NCI-H510A (cell line): ENCODE measurements at regions not wholly inside any gene's neighbourhood (a gene's known extent, or its start where the extent isn't known, plus 50 kb on each side); places are given as distances from the start of the nearest gene placed in this dataset.

Experiments
- DNase-seq: peaks from one replicate; lab custom pipeline; 2025; lab: John Stamatoyannopoulos, UW

- DNase-seq, result no peak
These were observed 146.3 kb upstream of the RGMA start for GRCh38 chr15:93235269-93235668.

- no peak for DNase-seq
These were observed 144.7 kb upstream of the RGMA start for GRCh38 chr15:93233710-93234109.

- no peak for DNase-seq
These were observed 143.8 kb upstream of the RGMA start for GRCh38 chr15:93232845-93233244.

- no peak for DNase-seq
These were observed 143.0 kb upstream of the RGMA start for GRCh38 chr15:93231994-93232393.

- DNase-seq, result no peak
These were observed 142.4 kb upstream of the RGMA start for GRCh38 chr15:93231261-93231925.

- DNase-seq, result no peak
These were observed 139.5 kb upstream of the RGMA start for GRCh38 chr15:93228546-93228945.

- no peak for DNase-seq
These were observed 134.8 kb upstream of the RGMA start for GRCh38 chr15:93223803-93224202.

- DNase-seq, result no peak
These were observed 132.7 kb upstream of the RGMA start for GRCh38 chr15:93221759-93222158.

GRCh38 chr15:93219859-93220420, 130.9 kb upstream of the RGMA start:
- no peak for DNase-seq

GRCh38 chr15:93217343-93217742, 128.3 kb upstream of the RGMA start:
- DNase-seq, result no peak

- DNase-seq, result no peak
These were observed 125.1 kb upstream of the RGMA start for GRCh38 chr15:93214106-93214505.

GRCh38 chr15:93213281-93213680, 124.3 kb upstream of the RGMA start:
- no peak for DNase-seq

- DNase-seq, result no peak
These were observed 123.6 kb upstream of the RGMA start for GRCh38 chr15:93212578-93212977.

- no peak for DNase-seq
These were observed 122.0 kb upstream of the RGMA start for GRCh38 chr15:93210995-93211394.

- no peak for DNase-seq
These were observed 120.9 kb upstream of the RGMA start for GRCh38 chr15:93209690-93210445.

GRCh38 chr15:93206893-93207292, 117.9 kb upstream of the RGMA start:
- no peak for DNase-seq

- DNase-seq, result no peak
These were observed 116.4 kb upstream of the RGMA start for GRCh38 chr15:93205413-93205812.

GRCh38 chr15:93203036-93203435, 114.0 kb upstream of the RGMA start:
- no peak for DNase-seq

GRCh38 chr15:93202405-93202804, 113.4 kb upstream of the RGMA start:
- DNase-seq, result no peak

GRCh38 chr15:93201940-93202339, 112.9 kb upstream of the RGMA start:
- no peak for DNase-seq

GRCh38 chr15:93200837-93201226, 111.8 kb upstream of the RGMA start:
- DNase-seq, result no peak

- no peak for DNase-seq
These were observed 111.2 kb upstream of the RGMA start for GRCh38 chr15:93200081-93200836.
